ENCODE measurements at regions not wholly inside any gene's neighbourhood (a gene's known extent, or its start where the extent isn't known, plus 50 kb on each side); places are given as distances from the start of the nearest gene placed in this dataset.

GRCh38 chr15:68487087-68487843, 55.3 kb upstream of the ITGA11 start:
- no peaks in the 10 kb centered on the region for H3K79me1 ChIP-seq (ENCODE audit: low read depth in 1 of 2, low read length in 2 of 2)
- CTCF ChIA-PET, result no interaction called here

More at GRCh38 chr15:68487087-68487843, 55.3 kb upstream of the ITGA11 start:
- Histone ChIP-seq H2BK20ac (ENCODE audit: low read depth, low read length) (peak overlapping the region; percentile 54), H3K9me1 (ENCODE audit: insufficient read depth, low read length) (peaks cover 13% of the 10 kb centered on the region), H3K56ac (ENCODE audit: extremely low read depth, insufficient read depth, low read length) (no peak overlapping the region), H3K4me3 (ENCODE audit: insufficient read depth, low read depth, low read length) (no peak overlapping the region), H2AK5ac (ENCODE audit: low read depth, low read length) (peak overlapping the region; percentile 94), H4K91ac (ENCODE audit: insufficient read depth, low read depth, low read length) (0 out of 2 replicates have a peak overlapping the region, but pooled peaks have one; percentile 37), H2BK5ac (ENCODE audit: low read depth, low read length, poor library complexity, severe bottlenecking) (no peak overlapping the region), H2BK15ac (ENCODE audit: low read depth, low read length) (peak overlapping the region; percentile 23; the same call in 2 of the 3 replicates), H3K4ac (ENCODE audit: low read depth, low read length) (peak overlapping the region; percentile 70), H2AK9ac (replicated peaks; ENCODE audit: low read depth, low read length, poor library complexity) (no peak overlapping the region), H3K4me1 (ENCODE audit: control insufficient read depth, insufficient read depth, low read length) (peaks cover 20% of the 10 kb centered on the region), H4K20me1 (ENCODE audit: insufficient read depth, low read length) (no peaks in the 10 kb centered on the region), H3K9ac (ENCODE audit: low read depth, low read length) (no peak overlapping the region), H2BK120ac (ENCODE audit: low read depth, low read length) (peak overlapping the region; percentile 62), H3K27me3 (ENCODE audit: control insufficient read depth, insufficient read depth, low read length) (peaks cover 13% of the 10 kb centered on the region), H3K14ac (replicated peaks; ENCODE audit: low read depth, low read length) (peak overlapping the region; percentile 30), H3K36me3 (ENCODE audit: control insufficient read depth, insufficient read depth, low read length) (no peaks in the 10 kb centered on the region), H3K27ac (ENCODE audit: insufficient read depth, low read length) (no peak overlapping the region), H4K5ac (ENCODE audit: low read depth, low read length) (no peak overlapping the region), H2AFZ (replicated peaks; ENCODE audit: low read length, poor library complexity) (peak overlapping the region; percentile 5), H3K23ac (ENCODE audit: low read depth, low read length) (0 out of 2 replicates have a peak overlapping the region, but pooled peaks have one; percentile 45), H3K9me3 (ENCODE audit: control insufficient read depth, insufficient read depth, low read length) (no peaks in the 10 kb centered on the region; the same call in 1 of the 2 replicates), H4K8ac (ENCODE audit: low read depth in 2 of 2, low read length in 2 of 2) (peak overlapping the region in 1 of 2 experiments; percentile 4; a peak in 1 of 4 replicates), H3K4me2 (ENCODE audit: low read depth, low read length) (no peak overlapping the region), H3K18ac (ENCODE audit: low read depth, low read length) (no peak overlapping the region; the same call in 1 of the 2 replicates)
- in situ Hi-C loops (cut with MboI; ENCODE audit: low sequenced_read_pairs) (no loop called here), dilution Hi-C loops (cut with HindIII; ENCODE audit: low sequenced_read_pairs, unreplicated experiment) (no loop called here), intact Hi-C loops (cut with micrococcal nuclease) (no loop called here)
- ATAC-seq (ENCODE audit: low read depth) (no peak; the same call in 1 of the 2 replicates), DNase-seq (peak; percentile 35)
- BruUV-seq (replicated peaks), result no TSS peak
- 70% methylated on average over 2 of the region's 5 CpGs; no CpG with 5 or more reads in 1 of the 2 experiments for WGBS, 2 experiments (ENCODE audit: extremely low coverage in 2 of 2, insufficient read length in 1 of 2)
- POLR2A ChIA-PET (ENCODE audit: unreplicated experiment), result no interaction called here
- TF ChIP-seq RAD21 (IDR thresholded peaks at IDR 0.05; ENCODE audit: low read length), result no peak
- TF ChIP-seq POLR2A (IDR thresholded peaks at IDR 0.05; ENCODE audit: low read depth, low read length), result no peak
- TF ChIP-seq RCOR1 (IDR thresholded peaks at IDR 0.05; ENCODE audit: insufficient replicate concordance, low read length), result no peak
- TF ChIP-seq FOS (IDR thresholded peaks at IDR 0.05; ENCODE audit: low read depth, low read length), result no peak
- no peak for TF ChIP-seq CTCF (conservative IDR thresholded peaks at IDR 0.05; ENCODE audit: low read depth, low read length)
- no peak for TF ChIP-seq USF2 (IDR thresholded peaks at IDR 0.05; ENCODE audit: low read depth, low read length)
- TF ChIP-seq RFX5 (IDR thresholded peaks at IDR 0.05; ENCODE audit: low read depth, low read length), result no peak
- no peak for TF ChIP-seq BHLHE40 (IDR thresholded peaks at IDR 0.05; ENCODE audit: low read depth, low read length)
- TF ChIP-seq NFE2L2 (IDR thresholded peaks at IDR 0.05; ENCODE audit: low read depth, low read length), result no peak
- TF ChIP-seq CHD1 (IDR thresholded peaks at IDR 0.05; ENCODE audit: low read depth, low read length), result no peak
- no peak for TF ChIP-seq CEBPB (IDR thresholded peaks at IDR 0.05; ENCODE audit: low read depth, low read length)
- no peak for TF ChIP-seq MXI1 (IDR thresholded peaks at IDR 0.05; ENCODE audit: borderline replicate concordance, low read depth, low read length)

Data from IMR-90 (cell line).